HCT116 (cell line): ENCODE measurements at regions not wholly inside any gene's neighbourhood (a gene's known extent, or its start where the extent isn't known, plus 50 kb on each side); places are given as distances from the start of the nearest gene placed in this dataset.

Source experiments
- ATAC-seq: fragments of 200-7000 bp; cut with Tn5 transposase; 2 replicates; pipeline ENCODE4 v1.9.1; 2020; ENCODE audit warnings: mild to moderate bottlenecking, moderate library complexity
- BruUV-seq: library from RNA; stranded (reverse); fragments of 400-500 nt; replicated peaks from 2 replicates; lab custom pipeline; 2021; lab: Mats Ljungman, UMichigan
- CTCF ChIA-PET: fragments of 300-600 bp; sonication (Branson Sonifier 250); formaldehyde crosslinking; loops from one replicate; lab custom pipeline; 2021; ENCODE audit warnings: antibody characterized with exemption; lab: Charles Lee
- POLR2A ChIA-PET: fragments of 300-600, 350-600 bp; sonication (Branson Sonifier 250); formaldehyde crosslinking; loops from one replicate; lab custom pipeline; 2021; ENCODE audit warnings: antibody characterized with exemption; lab: Charles Lee
- RAD21 ChIA-PET, 2 experiments: fragments of 300-600 bp; sonication (Branson Sonifier 250); formaldehyde crosslinking; loops; one replicate each; lab custom pipeline; 2023; ENCODE audit warnings: low total read pairs in 2 of 2; ENCODE audit not compliant: uncharacterized antibody in 2 of 2, unreplicated experiment in 2 of 2, low non-redundant PET in 1 of 2; lab: Charles Lee
- DNase-seq: peaks from one replicate; pipeline ENCODE4 v3.0.0-alpha.2; 2010; ENCODE audit warnings: low read depth, low spot score
- H2AFZ ChIP-seq: fragments of 200-600 bp; shearing (Covaris generic), sonication (generic); 2 replicates; pipeline ENCODE4 v1.6.1; 2017; ENCODE audit warnings: low read depth, mixed run types, mixed read lengths, antibody characterized with exemption, low read length; ENCODE audit not compliant: poor library complexity, severe bottlenecking
- H3K27ac ChIP-seq: 2 replicates; pipeline ENCODE4 v1.5.1; 2012; ENCODE audit warnings: low read depth, low read length
- H3K27me3 ChIP-seq: fragments of 200-600 bp; sonication (generic); 2 replicates; pipeline ENCODE4 v1.6.1; 2016; ENCODE audit warnings: mixed run types, low read length, mixed read lengths; ENCODE audit not compliant: insufficient read depth
- H3K36me3 ChIP-seq, 2 experiments: fragments of 200-500 bp in 1 of 2; fragments of 200-600 bp in 1 of 2; sonication (Bioruptor generic) in 1 of 2; sonication (generic) in 1 of 2; 2 replicates each; pipeline versions ENCODE4 v1.5.1 to v1.6.1; 2014 to 2016; ENCODE audit warnings: low read length in 2 of 2, inconsistent platforms in 1 of 2, mixed read lengths in 1 of 2, mixed run types in 1 of 2; ENCODE audit not compliant: insufficient read depth in 2 of 2, control insufficient read depth in 1 of 2
- H3K4me1 ChIP-seq, 2 experiments: fragments of 200-600 bp in 1 of 2; sonication (generic) in 1 of 2; 2 replicates each; pipeline versions ENCODE4 v1.5.1 to v1.6.1; 2012 to 2017; ENCODE audit warnings: low read length in 2 of 2, inconsistent platforms in 1 of 2, mild to moderate bottlenecking in 1 of 2, mixed read lengths in 1 of 2, mixed run types in 1 of 2, moderate library complexity in 1 of 2; ENCODE audit not compliant: insufficient read depth in 2 of 2, control insufficient read depth in 1 of 2
- H3K4me2 ChIP-seq: fragments of 200-600 bp; sonication (generic); 2 replicates; pipeline ENCODE4 v1.6.1; 2017; ENCODE audit warnings: mixed run types, low read length, mixed read lengths
- H3K4me3 ChIP-seq, 2 experiments: fragments of 200-600 bp in 1 of 2; sonication (generic) in 1 of 2; replicated peaks in 1 of 2; 2 replicates each; pipeline ENCODE4 v1.5.1; 2011 to 2016; ENCODE audit warnings: low read length in 2 of 2, control low read depth in 1 of 2, low read depth in 1 of 2, mild to moderate bottlenecking in 1 of 2, mixed read lengths in 1 of 2, mixed run types in 1 of 2
- H3K79me2 ChIP-seq: fragments of 200-600 bp; sonication (generic); 2 replicates; pipeline ENCODE4 v1.6.1; 2017; ENCODE audit warnings: mild to moderate bottlenecking, mixed run types, low read length, moderate library complexity, mixed read lengths; ENCODE audit not compliant: insufficient read depth
- H3K9ac ChIP-seq: fragments of 200-600 bp; sonication (generic); 2 replicates; pipeline ENCODE4 v1.6.1; 2016; ENCODE audit warnings: low read length, mixed read lengths
- H3K9me2 ChIP-seq: fragments of 200-600 bp; sonication (generic), shearing (Covaris generic); 2 replicates; pipeline ENCODE4 v1.6.1; 2017; ENCODE audit warnings: mixed run types, mild to moderate bottlenecking, moderate library complexity; ENCODE audit not compliant: insufficient read depth
- H3K9me3 ChIP-seq, 2 experiments: fragments of 200-500 bp in 1 of 2; fragments of 200-600 bp in 1 of 2; sonication (Bioruptor generic) in 1 of 2; sonication (generic) in 1 of 2; 2 replicates each; pipeline ENCODE4 v1.6.1; 2014 to 2017; ENCODE audit warnings: low read length in 2 of 2, mixed read lengths in 2 of 2, inconsistent platforms in 1 of 2, low read depth in 1 of 2, mild to moderate bottlenecking in 1 of 2, mixed run types in 1 of 2, moderate library complexity in 1 of 2; ENCODE audit not compliant: control insufficient read depth in 1 of 2, insufficient read depth in 1 of 2
- H4K20me1 ChIP-seq: fragments of 200-600 bp; sonication (generic), shearing (Covaris generic); 2 replicates; pipeline ENCODE4 v1.6.1; 2017; ENCODE audit warnings: mixed run types, mild to moderate bottlenecking, moderate library complexity; ENCODE audit not compliant: insufficient read depth
- ATF3 ChIP-seq: IDR thresholded peaks from 2 replicates; pipeline ENCODE4 v1.6.1; 2012
- CBX3 ChIP-seq: IDR thresholded peaks from 2 replicates; pipeline ENCODE4 v1.6.1; 2012; ENCODE audit warnings: low read depth
- CEBPB ChIP-seq: IDR thresholded peaks from 2 replicates; pipeline ENCODE4 v1.6.1; 2012; ENCODE audit warnings: low read depth
- CTCF ChIP-seq, 3 experiments: fragments of 200-600 bp in 1 of 3; sonication (generic) in 1 of 3; IDR thresholded peaks in 2 of 3; conservative IDR thresholded peaks in 1 of 3; 2 replicates each; pipeline ENCODE4 v1.5.1; 2012 to 2017; ENCODE audit warnings: low read depth in 2 of 3, low read length in 2 of 3, antibody characterized with exemption in 1 of 3, borderline replicate concordance in 1 of 3, control low read depth in 1 of 3, mild to moderate bottlenecking in 1 of 3, mixed read lengths in 1 of 3, mixed run types in 1 of 3, moderate library complexity in 1 of 3; ENCODE audit not compliant: insufficient read depth in 1 of 3
- ELF1 ChIP-seq: IDR thresholded peaks from 2 replicates; pipeline ENCODE4 v1.6.1; 2012; ENCODE audit warnings: low read depth, borderline replicate concordance
- EZH2phosphoT487 ChIP-seq: fragments of 200-600 bp; IDR thresholded peaks from 2 replicates; pipeline ENCODE4 v1.6.1; 2018; ENCODE audit warnings: antibody characterized with exemption, borderline replicate concordance
- JUND ChIP-seq: IDR thresholded peaks from 2 replicates; pipeline ENCODE4 v1.6.1; 2012
- MAX ChIP-seq: IDR thresholded peaks from 2 replicates; pipeline ENCODE4 v1.6.1; 2012
- POLR2A ChIP-seq: IDR thresholded peaks from 2 replicates; pipeline ENCODE4 v1.7.0; 2011; ENCODE audit warnings: borderline replicate concordance; ENCODE audit not compliant: insufficient read depth, insufficient read length; ENCODE audit errors: extremely low read depth
- POLR2AphosphoS5 ChIP-seq: IDR thresholded peaks from 2 replicates; pipeline ENCODE4 v1.6.1; 2011; ENCODE audit warnings: mild to moderate bottlenecking, low read depth, low read length, moderate library complexity
- REST ChIP-seq: IDR thresholded peaks from 2 replicates; pipeline ENCODE4 v1.6.1; 2012; ENCODE audit warnings: low read depth
- SIN3A ChIP-seq: IDR thresholded peaks from 2 replicates; pipeline ENCODE4 v1.6.1; 2012; ENCODE audit warnings: low read depth
- SP1 ChIP-seq: IDR thresholded peaks from 2 replicates; pipeline ENCODE4 v1.6.1; 2012; ENCODE audit warnings: low read depth
- TCF7L2 ChIP-seq: IDR thresholded peaks from 2 replicates; pipeline ENCODE4 v1.7.0; 2011; ENCODE audit warnings: borderline replicate concordance, inconsistent platforms; ENCODE audit not compliant: insufficient read depth, insufficient read length; ENCODE audit errors: extremely low read depth
- YY1 ChIP-seq: IDR thresholded peaks from 2 replicates; pipeline ENCODE4 v1.6.1; 2011; ENCODE audit warnings: low read length, low read depth, moderate library complexity, mild to moderate bottlenecking; ENCODE audit not compliant: insufficient replicate concordance; ENCODE audit errors: extremely low read depth
- ZBTB33 ChIP-seq: IDR thresholded peaks from 2 replicates; pipeline ENCODE4 v1.6.1; 2011; ENCODE audit warnings: mild to moderate bottlenecking, low read length, moderate library complexity; ENCODE audit not compliant: insufficient replicate concordance; ENCODE audit errors: extremely low read depth
- ZNF274 ChIP-seq: fragments of 200-500 bp; sonication (Bioruptor generic); IDR thresholded peaks from 2 replicates; pipeline ENCODE4 v1.6.1; 2014; ENCODE audit warnings: mild to moderate bottlenecking, low read depth, low read length, inconsistent platforms
- intact Hi-C: fragments of 100-400 bp; cut with micrococcal nuclease; formaldehyde crosslinking; loops from 2 replicates; pipeline ENCODE4 v1.10.0; 2022

- Histone ChIP-seq H3K36me3 (no peaks in the 10 kb centered on the region), H3K9me3 (peaks cover 0 to 10% of the 10 kb centered on the region in 2 experiments; a peak in 1 of 4 replicates)
- BruUV-seq: no TSS peak
- no peak for ATAC-seq
- no peak for DNase-seq
- no peak for TF ChIP-seq MAX
- TF ChIP-seq CTCF (IDR thresholded peaks at IDR 0.05 in 2 of 3, conservative IDR thresholded peaks at IDR 0.05 in 1 of 3; ENCODE audit: borderline replicate concordance in 1 of 3, insufficient read depth in 1 of 3, low read depth in 2 of 3, low read length in 2 of 3): no peak
- no peak for TF ChIP-seq ZBTB33
- no peak for TF ChIP-seq POLR2AphosphoS5
- no peak for TF ChIP-seq CBX3
- TF ChIP-seq SP1: no peak
- TF ChIP-seq TCF7L2: no peak
- no peak for TF ChIP-seq ZNF274
- no peak for TF ChIP-seq SIN3A
- TF ChIP-seq CEBPB: no peak
- no peak for TF ChIP-seq YY1
- no peak for TF ChIP-seq POLR2A
- no peak for TF ChIP-seq ELF1
- no peak for TF ChIP-seq JUND
- TF ChIP-seq ATF3: no peak
- no peak for TF ChIP-seq REST
- no peak for TF ChIP-seq EZH2phosphoT487
- TF ChIP-seq, all 23 proteins: peak for 0
- RAD21 ChIA-PET: no interaction called here
- intact Hi-C loops: loop anchor here (10.0 kb wide), 1 partner anchor 113 kb away; no protein-coding TSS in a partner anchor
- H3K4me2 ChIP-seq: no peak overlapping the region
- no peaks in the 10 kb centered on the region for H3K27me3 ChIP-seq
- no peaks in the 10 kb centered on the region for H4K20me1 ChIP-seq
- POLR2A ChIA-PET: no interaction called here
- no peaks in the 10 kb centered on the region for H3K9me2 ChIP-seq
- no peak overlapping the region for H3K4me3 ChIP-seq
- CTCF ChIA-PET: no interaction called here
- no peaks in the 10 kb centered on the region for H3K79me2 ChIP-seq
- peaks cover 13 to 24% of the 10 kb centered on the region in 2 experiments for H3K4me1 ChIP-seq
- H3K9ac ChIP-seq: no peak overlapping the region
- H3K27ac ChIP-seq: no peak overlapping the region
- H2AFZ ChIP-seq: no peak overlapping the region
Measured at GRCh38 chr5:142478113-142478512, 153.3 kb upstream of the SPRY4 start.
